MM.1S (cell line): ENCODE measurements at regions not wholly inside any gene's neighbourhood (a gene's known extent, or its start where the extent isn't known, plus 50 kb on each side); places are given as distances from the start of the nearest gene placed in this dataset.

Experiments
- EZH2phosphoT487 ChIP-seq: fragments of 300-600 bp; sonication (generic); IDR thresholded peaks from 2 replicates; pipeline ENCODE4 v1.6.1; 2018; ENCODE audit warnings: antibody characterized with exemption, low read length
- TF ChIP-seq, protein P1 (sequence below): fragments of 300-600 bp; sonication (generic); IDR thresholded peaks from 2 replicates; pipeline ENCODE4 v1.5.1; 2016; ENCODE audit warnings: antibody characterized with exemption, low read length, mixed read lengths

DNA sequence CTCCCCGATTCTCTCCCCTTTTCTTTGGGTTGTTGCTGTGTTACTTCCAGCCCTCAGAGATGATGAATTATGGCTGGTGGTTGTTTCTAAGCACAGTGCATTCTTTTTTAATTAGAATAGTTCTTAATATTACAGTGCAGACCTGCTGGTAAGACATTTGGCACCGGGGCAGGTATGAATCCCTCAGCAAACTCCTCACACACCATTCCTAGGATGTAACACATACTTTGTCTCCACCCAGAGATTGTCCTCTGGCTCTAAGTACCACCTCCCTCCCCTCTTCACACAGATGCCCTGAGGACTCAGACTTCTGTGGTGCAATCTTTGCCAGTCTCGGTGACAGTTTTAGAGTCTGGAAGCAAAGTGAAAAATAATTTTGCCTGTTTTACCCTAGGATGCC is 143.1 kb downstream of the HLX start:
- TF ChIP-seq, protein P1, sequence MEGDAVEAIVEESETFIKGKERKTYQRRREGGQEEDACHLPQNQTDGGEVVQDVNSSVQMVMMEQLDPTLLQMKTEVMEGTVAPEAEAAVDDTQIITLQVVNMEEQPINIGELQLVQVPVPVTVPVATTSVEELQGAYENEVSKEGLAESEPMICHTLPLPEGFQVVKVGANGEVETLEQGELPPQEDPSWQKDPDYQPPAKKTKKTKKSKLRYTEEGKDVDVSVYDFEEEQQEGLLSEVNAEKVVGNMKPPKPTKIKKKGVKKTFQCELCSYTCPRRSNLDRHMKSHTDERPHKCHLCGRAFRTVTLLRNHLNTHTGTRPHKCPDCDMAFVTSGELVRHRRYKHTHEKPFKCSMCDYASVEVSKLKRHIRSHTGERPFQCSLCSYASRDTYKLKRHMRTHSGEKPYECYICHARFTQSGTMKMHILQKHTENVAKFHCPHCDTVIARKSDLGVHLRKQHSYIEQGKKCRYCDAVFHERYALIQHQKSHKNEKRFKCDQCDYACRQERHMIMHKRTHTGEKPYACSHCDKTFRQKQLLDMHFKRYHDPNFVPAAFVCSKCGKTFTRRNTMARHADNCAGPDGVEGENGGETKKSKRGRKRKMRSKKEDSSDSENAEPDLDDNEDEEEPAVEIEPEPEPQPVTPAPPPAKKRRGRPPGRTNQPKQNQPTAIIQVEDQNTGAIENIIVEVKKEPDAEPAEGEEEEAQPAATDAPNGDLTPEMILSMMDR, result no peak
- no peak for TF ChIP-seq EZH2phosphoT487
